IPS DF 4.7 (cell line): ENCODE measurements at regions not wholly inside any gene's neighbourhood (a gene's known extent, or its start where the extent isn't known, plus 50 kb on each side); places are given as distances from the start of the nearest gene placed in this dataset.

Experiments used
- DNase-seq: peaks from one replicate; pipeline ENCODE4 v3.0.0-alpha.2; 2013; ENCODE audit warnings: low spot score; ENCODE audit errors: extremely low read depth

DNA sequence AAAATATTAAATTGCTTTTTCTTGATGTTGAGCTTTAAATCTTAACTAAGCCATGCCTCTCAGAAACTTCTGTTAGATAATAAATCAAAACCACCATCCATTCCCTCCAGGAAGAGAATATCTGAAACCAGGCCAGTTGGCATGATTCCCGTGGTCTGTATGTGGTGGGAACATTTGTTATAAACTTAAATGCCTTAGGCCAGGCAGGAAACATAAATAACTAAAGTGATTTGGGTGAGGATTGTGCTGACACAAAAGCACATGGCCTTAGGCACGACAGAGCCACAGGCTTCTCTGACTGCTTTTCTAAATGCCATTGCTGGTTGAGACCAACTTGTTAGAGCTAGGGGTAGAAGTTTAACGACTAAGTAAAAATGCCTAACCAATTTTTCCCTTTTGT, 255.9 kb downstream of the GABRG2 start:
- no peak for DNase-seq

DNA sequence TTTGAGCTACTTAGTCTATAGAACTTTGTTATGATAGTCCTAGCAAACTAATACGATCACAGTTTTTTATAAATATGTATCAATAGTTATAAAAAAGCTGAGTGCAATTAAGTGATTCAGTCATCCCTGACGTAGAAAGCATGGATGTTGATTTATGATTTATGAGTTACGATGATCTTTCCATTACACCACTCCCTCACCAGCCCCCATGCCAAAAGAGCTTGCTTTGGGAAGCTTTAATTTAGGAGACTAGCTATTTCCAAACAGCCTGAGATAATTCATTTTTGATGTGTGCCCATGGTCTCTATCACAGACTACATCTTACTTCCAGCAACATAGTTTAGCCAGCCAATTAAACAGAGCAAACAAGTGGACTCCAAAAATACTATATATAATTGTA, 256.8 kb downstream of the GABRG2 start:
- no peak for DNase-seq

DNA sequence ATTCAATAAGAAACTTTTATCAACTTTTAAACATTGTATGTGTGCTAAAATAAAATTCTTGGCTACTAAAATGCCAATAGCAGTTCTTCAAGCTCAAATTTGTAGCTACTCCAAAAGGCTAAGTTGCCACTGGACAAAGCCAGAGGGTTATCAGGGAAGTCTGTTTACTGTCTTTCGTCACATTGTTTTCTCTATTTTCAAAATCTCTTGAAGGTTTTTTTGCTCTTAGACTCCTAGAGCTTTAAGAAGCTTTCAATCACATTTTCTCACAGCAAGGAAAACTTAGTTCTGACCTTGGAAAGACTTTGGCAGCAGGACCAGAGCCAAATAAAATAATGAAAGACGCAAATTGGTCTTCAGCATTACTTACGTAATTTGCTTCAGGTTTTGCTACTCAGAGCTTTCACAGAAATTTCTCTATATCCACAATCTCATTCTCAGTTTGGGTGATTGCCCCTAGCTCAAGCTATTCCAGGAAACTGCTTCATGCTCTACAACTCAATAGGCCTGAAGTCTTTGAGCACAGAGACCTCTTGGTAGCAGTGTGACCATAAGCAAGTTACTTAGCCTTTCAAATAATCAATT, 257.7 kb downstream of the GABRG2 start:
- DNase-seq: no peak

DNA sequence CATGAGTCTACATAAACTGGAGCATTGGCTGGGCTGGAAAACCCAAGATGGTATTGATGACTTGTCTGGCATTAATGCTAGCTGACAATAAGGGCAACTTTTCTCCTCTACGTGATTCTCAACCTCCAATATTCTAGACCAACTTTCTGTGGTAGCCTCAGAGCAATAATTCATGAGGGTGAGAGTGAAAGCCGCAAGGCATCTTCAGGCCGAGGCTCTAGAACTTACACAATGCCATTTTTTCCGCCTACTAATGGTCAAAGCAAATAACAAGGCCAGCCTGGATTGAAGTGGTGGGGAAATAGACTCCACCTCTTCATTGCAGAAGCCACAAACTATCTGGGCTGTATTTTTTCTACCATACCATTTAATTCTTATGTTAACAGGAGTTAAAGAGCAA, 267.4 kb downstream of the GABRG2 start:
- DNase-seq: no peak

DNA sequence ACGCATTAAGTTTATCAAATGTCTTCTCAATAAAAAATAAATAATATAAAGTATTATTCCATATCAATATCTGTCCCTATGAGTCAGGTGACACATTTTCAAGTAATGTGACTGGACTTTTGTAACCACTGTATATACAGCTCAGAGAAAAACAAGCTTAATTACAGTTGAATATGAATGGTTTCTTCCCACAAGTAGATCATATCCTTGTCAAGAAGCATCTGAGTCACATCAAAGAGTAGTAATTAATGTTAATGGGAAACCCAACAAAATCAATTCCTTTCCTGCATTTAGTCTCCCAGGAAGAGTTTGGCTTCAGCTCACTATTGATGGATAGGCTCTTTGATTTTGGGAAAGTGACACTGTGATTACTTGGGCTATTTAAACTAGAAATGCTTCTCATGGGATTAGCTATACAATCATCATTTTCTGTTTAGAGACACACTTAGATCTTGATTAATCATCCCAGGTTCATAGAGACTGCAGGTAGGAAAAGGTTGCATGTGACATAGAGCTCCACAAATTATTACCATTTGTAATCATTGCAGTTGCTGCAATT, 292.9 kb downstream of the GABRG2 start:
- DNase-seq: no peak

DNA sequence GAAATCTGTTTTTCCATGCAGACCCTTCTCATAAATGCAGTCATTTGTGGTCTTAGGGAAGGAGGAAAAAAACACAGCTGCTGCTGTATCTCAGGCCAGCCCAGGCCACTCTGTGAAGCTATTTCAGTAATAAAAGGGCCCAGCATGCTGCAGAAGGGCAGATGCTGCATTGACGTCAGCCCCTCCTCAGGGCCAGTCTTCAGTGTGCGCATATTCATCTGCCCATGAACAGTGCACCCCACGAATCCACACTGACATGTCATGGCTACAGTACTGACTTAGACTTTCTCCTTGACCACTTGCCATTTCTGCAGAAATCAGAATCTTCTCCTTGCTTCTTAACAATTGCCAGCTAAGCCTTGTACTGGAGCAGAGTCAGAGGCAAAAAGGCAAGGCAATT, 304.7 kb downstream of the GABRG2 start:
- no peak for DNase-seq

DNA sequence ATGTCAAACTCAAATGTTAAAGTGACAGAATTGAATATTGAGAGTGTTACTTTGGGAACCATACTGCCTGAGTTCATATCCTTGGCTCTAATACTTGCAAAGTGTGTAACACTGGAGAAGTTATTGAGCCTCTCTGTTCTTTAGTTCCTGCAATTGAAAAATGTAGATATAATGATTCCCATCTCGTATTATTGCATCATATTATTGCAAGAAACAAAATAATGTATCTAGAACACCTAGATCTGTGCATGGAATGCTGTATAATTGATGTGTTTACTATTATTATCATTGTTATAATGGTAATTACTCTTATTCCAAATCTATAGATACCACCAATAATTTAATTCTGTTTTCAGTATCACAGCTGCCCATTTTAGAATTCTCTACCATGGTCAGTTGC, 310.3 kb downstream of the GABRG2 start:
- DNase-seq: no peak

DNA sequence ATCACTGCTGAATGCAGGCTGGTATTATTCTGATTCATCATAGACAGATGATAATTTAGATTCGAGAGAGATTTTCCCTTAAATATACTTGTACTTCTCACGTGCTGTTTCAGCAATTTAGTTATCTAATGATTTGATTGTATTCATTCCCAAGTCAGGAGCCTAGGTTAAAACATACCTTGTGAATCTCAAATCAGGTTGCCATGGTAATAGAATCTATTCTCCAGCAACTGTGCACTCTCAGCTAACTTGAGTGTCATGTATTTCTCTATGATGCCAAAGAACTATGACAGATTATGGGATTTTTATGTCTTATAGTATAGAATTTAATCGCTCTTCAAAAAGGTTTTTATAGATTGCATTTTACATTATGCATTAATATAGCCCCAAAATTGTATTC, 315.3 kb downstream of the GABRG2 start:
- no peak for DNase-seq

DNA sequence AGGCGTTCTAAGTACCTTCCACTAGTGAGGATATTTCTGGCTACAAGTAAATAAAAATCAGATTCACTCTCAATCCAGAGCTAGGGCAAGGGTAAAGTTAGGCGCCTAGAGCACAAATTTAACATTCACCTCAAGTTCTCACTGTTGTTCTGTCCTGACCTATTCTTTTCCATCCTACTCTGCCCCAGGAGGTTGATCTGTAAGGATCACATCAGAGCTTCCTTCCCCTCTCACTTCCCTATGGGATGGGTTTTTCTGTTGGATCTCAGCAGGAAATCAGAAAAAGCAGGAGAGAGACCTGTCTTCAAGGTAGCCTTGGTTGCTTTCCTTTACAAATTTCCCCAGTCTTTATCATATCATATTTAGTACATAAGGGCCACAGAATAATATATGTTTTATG, 316.7 kb downstream of the GABRG2 start:
- DNase-seq: no peak

DNA sequence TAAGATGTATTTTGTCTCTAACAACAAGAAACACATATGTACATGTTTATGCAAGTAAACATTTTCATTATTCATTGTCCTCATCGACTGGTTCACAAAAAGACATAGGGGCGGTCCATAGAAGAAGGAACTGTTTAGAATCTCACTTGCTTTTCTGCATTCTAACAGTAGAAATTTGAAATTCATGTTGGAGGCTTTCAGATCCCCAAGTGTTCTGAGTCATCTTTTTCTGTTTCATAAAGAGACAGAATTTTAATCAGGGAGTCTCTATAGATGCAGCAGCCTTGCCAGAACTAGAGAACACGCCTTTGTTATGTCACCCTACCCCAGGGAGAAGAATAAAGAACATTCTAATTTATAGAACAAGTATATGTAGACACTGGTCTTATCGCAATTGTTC, 324.3 kb downstream of the GABRG2 start:
- DNase-seq: no peak

DNA sequence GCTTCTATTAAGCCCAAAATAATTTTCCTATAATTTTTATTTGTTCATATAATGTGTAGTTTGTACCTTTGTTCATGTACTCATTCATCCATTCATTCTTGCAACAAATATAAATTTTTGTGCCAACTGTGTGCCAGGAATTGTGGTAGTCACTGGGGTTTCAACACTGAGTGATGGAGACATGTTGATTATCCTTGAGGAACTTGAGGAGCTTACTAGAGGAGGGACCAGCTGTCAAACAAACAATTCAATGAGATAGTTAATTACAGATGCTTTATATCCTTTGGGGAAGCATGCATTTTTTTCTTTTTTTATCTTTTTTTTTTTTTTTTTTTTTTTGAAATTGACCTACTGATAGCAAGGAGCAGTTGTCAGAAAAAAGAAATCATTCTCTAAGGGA, 324.8 kb downstream of the GABRG2 start:
- no peak for DNase-seq

DNA sequence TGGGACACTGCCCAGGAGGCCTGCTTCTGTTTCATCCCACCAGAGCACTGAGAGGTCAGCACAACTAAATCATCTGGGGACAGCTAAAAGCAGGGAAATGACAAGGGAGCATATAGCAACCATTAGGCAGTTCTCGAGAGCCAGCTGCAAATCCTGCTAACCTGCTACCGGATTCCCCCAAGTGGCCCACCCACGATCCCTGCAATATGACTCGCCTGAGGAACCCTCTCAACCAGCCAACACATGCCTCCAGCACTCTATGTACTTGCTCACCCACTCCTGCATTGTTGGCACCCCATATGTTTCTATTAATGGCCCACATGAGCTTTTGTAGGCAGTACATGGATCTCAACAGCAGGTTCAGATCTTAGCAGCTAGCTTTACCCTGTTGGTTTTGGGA, 326.0 kb downstream of the GABRG2 start:
- DNase-seq: no peak

DNA sequence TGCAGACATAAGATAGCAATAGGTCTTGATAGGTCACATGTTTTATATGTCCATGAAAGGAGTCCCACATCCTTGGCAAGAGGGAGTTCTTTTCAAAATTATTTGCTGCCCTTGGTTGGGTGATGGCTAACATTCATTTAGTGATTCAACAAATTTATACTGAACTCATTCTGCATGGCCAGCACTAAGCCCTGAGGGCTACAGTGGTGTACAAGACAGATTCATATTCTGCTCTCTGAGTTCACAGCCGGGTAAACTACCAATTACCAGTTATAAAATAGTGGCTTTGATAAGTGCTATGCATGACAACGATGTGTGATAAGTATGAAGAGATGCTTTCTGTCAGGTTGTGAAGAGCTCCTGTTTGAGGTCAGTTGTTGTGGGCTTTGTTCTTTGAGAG, 340.0 kb downstream of the GABRG2 start:
- no peak for DNase-seq

DNA sequence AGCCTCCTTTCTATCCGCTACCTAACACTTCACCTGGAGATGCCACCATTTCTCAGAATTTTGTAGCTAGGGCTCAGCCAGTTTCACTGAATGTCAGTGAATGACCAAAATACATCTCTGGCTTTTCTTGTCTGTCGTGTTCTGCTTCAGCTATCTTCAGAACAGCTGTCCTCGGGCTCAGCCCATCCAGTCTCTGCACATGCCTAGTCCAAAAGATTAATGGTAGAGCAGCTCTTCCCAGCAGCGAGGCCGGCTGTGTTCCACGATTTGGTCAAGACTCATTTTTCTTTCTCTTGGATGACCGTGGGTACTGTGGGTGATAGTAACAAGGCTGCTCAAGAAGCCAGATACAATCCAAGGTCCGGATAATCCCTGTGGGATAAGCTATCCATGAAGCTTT, 342.8 kb downstream of the GABRG2 start:
- no peak for DNase-seq

DNA sequence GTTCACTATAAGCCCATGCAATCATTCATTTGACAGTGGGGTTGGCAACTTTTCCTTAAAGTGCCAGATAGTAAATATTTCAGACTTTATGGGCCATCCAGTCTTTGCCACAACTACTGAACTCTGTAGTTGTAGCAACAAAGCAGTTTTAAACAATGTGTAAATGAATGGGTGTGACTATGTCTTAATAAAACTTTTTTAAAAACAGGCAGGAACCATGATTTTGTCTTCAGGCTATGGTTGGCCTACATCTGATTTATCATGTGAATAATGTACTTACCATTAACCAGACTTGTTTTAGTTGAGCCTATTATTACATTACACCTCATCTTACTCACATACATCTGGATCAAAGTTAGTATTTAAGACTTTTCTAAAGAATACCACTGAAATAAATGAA, 361.6 kb downstream of the GABRG2 start:
- no peak for DNase-seq

DNA sequence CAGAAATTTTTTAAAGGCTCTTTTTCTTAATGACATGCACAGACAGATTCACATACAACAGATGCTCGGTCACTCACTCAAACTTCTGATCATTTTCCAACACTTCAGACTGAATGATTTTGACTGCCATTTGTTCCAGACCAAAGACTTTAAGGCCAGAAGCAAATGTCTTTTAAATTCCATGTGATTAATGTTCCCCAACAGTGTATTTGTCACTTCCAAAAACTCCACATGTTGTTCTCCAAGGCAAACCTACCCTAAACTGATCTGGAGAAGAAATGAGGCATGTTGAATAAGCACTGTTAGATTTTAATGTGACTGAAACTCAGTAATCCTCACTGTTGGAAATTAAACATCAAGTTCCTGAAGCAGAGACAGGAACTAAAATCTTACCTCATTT, 366.7 kb downstream of the GABRG2 start:
- no peak for DNase-seq

DNA sequence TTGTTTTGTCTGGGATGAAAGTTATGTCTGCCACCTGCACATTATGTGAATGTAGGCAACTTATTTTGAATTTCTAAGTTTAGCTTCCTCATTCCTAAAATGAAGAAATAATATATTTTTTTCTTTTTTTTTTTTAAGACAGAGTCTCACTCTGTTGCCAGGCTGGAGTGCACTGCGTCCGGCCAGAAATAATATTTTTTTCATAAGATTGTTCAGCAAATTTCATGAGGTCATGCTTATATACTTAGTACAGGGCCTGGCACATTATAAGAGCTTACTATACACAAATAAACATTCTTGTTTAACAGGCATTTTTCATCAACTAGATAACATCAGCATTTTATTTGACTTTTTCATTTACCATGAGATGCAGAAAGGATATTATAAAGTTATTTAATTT, 368.5 kb downstream of the GABRG2 start:
- DNase-seq: no peak

DNA sequence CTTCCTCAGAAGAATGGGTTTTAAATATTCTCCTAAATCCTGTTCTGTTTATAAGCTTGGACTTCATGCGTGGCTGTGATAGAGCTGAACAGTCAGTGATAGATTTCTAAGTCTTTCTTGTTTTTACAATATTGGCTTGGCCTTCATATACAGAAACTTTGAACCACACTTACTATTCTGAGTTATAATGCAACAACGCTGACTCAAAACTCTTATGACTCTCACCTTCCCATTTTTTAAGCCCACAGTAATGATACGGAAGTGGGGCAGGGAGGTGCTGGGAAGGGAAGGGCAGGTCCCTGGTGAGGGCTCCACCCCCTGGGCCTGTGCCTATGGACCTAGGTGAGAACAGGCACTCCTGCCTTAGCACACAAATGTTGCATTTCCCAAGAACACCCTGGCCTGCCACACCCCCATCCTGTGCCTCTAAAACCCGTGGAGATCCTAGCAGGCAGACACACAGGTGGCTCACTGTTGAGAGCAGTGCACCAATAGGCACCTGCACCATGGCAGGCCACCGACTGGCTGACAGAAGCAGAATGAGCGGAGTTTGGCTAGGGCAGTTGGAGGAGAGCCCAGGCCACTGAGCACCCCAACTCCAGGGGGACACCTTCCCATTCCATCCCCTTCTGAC, 376.7 kb downstream of the GABRG2 start:
- no peak for DNase-seq

DNA sequence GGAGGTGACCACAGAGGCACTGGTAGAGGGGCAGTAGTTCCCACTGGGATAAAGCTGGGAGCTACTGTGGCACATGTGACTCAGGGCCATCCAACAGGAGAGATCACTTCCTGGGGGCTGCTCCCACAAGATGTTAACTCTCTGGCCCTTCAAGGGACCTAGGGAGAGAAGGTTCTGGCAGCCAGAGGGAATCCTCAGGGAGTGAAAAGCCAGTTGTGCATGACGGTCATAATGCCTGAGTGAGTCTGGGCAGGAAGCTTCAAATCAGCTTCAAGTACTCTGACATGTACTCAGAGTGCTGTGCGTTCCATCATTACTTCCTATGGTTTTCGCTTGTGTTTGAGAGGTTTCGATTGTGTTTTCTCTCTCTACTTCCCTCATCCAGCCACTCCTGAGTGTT, 388.5 kb downstream of the GABRG2 start:
- no peak for DNase-seq

DNA sequence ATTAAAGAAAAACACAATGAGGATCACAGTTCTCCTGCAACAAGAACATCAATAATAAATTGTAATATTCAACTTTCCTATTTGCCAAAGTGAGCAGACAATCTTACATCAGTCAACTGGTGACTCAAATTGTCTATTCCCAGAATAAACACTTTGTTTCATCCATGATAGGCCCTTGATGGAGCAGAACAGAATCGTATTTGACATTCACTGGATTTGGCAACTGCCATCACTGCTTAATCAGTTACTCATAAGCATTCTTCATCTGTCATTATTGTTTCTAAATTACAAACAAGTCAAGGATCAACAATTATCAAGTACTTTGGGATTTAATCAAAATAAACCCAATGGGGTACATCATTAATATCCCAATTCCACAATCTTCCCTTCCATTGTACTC, 398.4 kb downstream of the GABRG2 start:
- DNase-seq: no peak

DNA sequence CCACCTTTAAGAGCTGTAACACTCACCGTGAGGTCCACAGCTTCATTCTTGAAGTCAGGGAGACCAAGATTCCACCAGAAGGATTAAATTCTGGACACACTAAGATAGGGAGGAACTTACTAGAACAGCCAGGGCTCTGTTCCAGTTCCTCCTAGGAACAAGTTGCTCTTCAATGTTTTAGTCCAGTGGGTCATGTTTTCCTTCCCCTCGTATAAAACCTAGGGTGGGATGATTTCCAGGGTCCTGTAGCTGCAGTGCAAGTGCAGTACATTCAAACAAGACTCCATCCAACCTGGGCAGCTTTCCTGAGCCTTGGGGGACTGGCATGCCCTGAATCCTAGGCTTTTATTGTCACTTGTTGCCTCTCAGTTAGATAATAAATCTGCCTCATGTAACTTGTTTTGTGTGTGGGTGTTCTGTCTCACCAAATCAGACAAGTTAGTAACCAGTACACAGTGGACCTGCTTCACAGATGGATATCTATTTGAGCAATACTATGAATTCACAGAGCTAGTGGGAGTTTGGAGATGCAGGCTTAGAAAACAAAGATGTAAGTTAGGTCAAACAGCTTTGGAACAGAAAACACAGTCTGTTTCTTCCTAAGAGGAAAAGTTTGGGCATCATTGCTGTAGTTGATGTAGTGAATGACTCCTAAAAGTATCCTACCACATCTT, 405.6 kb downstream of the GABRG2 start:
- no peak for DNase-seq

DNA sequence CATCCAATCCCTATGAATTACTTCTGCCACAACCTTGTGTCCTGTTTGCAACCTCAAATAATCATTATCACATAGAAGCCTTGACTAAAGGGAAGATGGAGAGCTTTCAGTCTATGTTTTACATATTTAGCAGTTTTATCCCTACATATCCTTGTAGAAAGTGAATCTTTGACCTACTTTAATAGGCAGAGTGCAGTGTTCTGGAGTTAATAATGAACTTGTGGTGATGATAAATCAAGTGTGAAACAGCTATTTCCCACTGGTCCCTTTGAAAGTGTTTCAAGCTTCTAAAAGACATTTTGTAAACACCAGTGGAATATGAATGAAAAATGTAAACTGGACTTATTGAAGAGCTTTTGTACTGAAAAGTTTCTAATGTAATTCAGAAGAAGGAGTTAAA, 406.7 kb downstream of the GABRG2 start:
- no peak for DNase-seq

DNA sequence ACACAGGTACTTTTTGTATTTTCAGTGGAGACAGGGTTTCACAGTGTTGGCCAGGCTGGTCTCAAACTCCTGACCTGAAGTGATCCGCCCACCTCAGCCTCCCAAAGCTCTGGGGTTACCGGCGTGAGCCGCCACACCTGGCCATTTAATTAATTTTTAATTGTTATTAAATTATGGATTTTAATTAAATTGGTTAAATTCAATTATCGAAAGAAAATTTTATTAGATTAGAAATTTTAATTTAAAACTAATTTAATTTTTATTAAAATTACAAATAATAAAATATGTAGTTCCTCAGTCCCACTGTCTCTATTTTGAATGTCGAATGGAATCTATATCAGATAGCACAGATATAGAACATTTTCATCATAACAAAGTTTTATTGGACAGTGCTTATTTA, 416.5 kb downstream of the GABRG2 start:
- DNase-seq: no peak
